GM12874 (cell line): ENCODE measurements at regions not wholly inside any gene's neighbourhood (a gene's known extent, or its start where the extent isn't known, plus 50 kb on each side); places are given as distances from the start of the nearest gene placed in this dataset.

Experiments used
- TF ChIP-seq, protein P1 (sequence below): IDR thresholded peaks from 2 replicates; pipeline ENCODE4 v1.5.1; 2011; ENCODE audit warnings: low read depth, mild to moderate bottlenecking, control low read depth, low read length, moderate library complexity; ENCODE audit not compliant: insufficient read depth

- TF ChIP-seq, protein P1, sequence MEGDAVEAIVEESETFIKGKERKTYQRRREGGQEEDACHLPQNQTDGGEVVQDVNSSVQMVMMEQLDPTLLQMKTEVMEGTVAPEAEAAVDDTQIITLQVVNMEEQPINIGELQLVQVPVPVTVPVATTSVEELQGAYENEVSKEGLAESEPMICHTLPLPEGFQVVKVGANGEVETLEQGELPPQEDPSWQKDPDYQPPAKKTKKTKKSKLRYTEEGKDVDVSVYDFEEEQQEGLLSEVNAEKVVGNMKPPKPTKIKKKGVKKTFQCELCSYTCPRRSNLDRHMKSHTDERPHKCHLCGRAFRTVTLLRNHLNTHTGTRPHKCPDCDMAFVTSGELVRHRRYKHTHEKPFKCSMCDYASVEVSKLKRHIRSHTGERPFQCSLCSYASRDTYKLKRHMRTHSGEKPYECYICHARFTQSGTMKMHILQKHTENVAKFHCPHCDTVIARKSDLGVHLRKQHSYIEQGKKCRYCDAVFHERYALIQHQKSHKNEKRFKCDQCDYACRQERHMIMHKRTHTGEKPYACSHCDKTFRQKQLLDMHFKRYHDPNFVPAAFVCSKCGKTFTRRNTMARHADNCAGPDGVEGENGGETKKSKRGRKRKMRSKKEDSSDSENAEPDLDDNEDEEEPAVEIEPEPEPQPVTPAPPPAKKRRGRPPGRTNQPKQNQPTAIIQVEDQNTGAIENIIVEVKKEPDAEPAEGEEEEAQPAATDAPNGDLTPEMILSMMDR, result no peak
These were observed 520.1 kb upstream of the SYT4 start for GRCh38 chr18:43797347-43797746.

DNA sequence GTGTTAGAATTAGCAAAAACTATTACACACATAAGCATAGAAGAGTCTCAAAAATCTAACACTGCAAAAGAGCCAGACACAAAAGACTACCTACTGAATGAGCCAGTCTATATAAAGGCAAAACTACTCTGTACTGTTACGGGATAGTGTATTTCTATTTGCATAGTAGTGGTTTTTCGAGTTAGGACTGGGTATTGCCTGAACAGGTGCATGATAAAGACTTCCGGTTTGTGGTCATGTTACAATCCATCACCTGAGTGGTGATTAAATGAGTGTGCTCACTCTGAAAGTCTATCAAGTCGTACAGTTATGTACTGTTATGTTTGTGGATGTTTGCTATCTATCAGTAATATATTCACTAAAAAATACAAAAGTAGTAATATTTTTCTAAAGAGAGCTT, 523.3 kb upstream of the SYT4 start:
- TF ChIP-seq, protein P1, result no peak

DNA sequence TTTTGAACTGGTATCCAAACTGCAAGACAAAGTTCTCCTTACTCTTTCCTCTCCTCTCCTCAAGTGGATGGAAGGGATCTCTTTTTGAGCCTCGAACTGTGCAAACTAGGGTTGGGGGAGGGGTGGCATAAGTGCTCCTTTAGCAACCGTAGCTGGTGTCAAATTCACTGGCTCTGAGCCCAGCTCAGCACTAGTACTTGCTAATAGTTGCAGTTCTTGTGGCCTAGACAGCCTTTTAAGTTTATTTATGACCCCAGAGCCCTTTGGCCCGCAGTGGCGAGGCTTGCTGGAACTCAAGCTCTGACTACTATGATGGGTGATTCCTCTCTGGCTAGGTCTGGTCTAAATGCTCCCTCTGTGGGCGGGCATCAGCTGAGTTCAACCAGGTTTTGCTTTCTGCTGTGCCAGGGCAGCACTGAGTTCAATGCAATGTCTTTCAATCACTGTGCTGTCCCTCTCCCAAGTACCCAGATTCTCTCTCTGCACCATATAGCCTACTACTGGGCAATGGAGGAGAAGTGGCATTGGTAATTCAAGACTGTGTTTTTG, 528.4 kb upstream of the SYT4 start:
- TF ChIP-seq, protein P1, result no peak

DNA sequence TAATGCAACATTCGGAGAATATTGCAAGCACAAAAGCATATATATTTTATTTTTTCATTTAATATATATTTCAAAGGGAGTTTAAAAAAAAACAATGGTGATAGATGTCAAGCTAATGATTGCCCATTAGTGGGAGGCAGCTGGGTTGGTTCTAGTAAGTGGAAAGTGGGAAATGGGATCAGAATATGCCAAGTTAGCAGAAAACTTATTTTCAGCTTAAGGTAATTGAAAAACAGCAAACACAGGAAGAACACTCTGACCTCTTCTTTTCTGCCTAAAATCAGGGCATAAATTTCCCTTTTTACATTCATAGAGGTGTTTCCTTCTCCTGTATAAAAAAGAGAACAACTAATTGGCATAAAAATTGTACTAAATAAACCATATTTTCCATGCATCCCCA, 535.3 kb upstream of the SYT4 start:
- TF ChIP-seq, protein P1, result no peak

- TF ChIP-seq, protein P1, result no peak
These were observed 542.1 kb upstream of the SYT4 start for GRCh38 chr18:43819397-43819796.

GRCh38 chr18:43819873-43820272, 542.6 kb upstream of the SYT4 start:
- TF ChIP-seq, protein P1, result no peak

DNA sequence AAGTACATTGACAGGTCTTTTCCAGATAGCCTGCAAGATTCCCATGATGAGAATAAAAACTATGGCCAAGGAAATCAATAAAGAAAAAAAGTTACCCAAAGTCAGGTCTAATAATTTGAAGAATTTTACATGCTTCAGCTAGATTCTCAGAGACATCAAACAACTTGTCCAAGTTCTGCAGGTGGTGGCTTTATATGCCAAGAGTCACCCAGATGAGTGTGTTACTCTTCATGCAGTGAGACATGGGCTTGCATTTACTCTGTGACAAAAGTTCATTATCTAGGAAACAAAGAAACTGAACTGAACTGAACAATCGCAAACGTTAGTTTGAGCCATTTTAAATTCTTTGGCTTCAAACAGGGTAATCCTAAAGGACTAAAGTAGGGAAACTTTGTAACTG, 548.5 kb upstream of the SYT4 start:
- TF ChIP-seq, protein P1, result no peak
